SK-N-SH treated with all-trans-retinoic acid at 6 μM for 48 hours (cell line): ENCODE measurements at regions not wholly inside any gene's neighbourhood (a gene's known extent, or its start where the extent isn't known, plus 50 kb on each side); places are given as distances from the start of the nearest gene placed in this dataset.

ENCODE experiments used
- ARNTL ChIP-seq: fragments of 450-650 bp; formaldehyde crosslinking; IDR thresholded peaks from 2 replicates; pipeline ENCODE4 v1.5.0; 2020; ENCODE audit warnings: low read depth, mild to moderate bottlenecking, moderate library complexity, borderline replicate concordance
- OSR1 ChIP-seq: fragments of 250-450 bp; sonication (Bioruptor Pico); IDR thresholded peaks from 2 replicates; pipeline ENCODE4 v1.8.0; 2022; ENCODE audit warnings: moderate library complexity, mild to moderate bottlenecking, inconsistent platforms
- SNAI2 ChIP-seq: fragments of 250-450 bp; sonication (Bioruptor Pico); IDR thresholded peaks from 2 replicates; pipeline ENCODE4 v1.5.0; 2020; ENCODE audit warnings: mild to moderate bottlenecking, moderate library complexity
- ZFP3 ChIP-seq: fragments of 250-450 bp; sonication (Bioruptor Pico); IDR thresholded peaks from 2 replicates; pipeline ENCODE4 v1.5.0; 2020; ENCODE audit warnings: mild to moderate bottlenecking, moderate library complexity
- ZFP30 ChIP-seq: fragments of 450-650 bp; formaldehyde crosslinking; IDR thresholded peaks from 2 replicates; pipeline ENCODE4 v1.5.0; 2022; ENCODE audit warnings: mild to moderate bottlenecking, moderate library complexity
- TF ChIP-seq, protein P1 (sequence below): fragments of 250-450 bp; sonication (Bioruptor Pico); IDR thresholded peaks from 2 replicates; pipeline ENCODE4 v1.8.0; 2021; ENCODE audit warnings: low read depth, mild to moderate bottlenecking, moderate library complexity, borderline replicate concordance
- TF ChIP-seq, protein P2 (sequence below): fragments of 250-450 bp; sonication (Bioruptor Pico); IDR thresholded peaks from 2 replicates; pipeline ENCODE4 v1.5.1; 2020; ENCODE audit warnings: low read depth, mild to moderate bottlenecking, moderate library complexity
- TF ChIP-seq, protein P3 (sequence below): fragments of 250-450 bp; sonication (Bioruptor Pico); IDR thresholded peaks from 2 replicates; pipeline ENCODE4 v1.8.0; 2020; ENCODE audit warnings: mild to moderate bottlenecking, moderate library complexity, borderline replicate concordance

DNA sequence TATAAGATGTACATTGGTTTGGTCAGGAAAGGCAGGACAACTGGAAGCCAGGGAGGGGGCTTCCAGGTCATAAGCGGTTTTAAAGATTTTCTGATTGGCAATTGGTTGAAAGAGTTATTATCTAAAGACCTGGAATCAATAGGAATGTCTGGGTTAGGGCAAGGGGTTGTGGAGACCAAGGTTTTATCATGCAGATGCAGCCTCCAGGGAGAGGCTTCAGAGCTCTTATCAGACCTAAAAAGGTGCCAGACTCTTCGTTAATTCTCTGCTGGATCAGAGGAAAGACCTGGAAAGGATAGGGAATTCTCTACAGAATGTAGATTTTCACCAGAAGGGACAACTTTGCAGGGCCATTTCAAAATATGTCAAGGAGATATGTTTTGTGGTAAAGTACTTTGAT lies 62.8 kb downstream of the BEX3 start:
- TF ChIP-seq, protein P1, sequence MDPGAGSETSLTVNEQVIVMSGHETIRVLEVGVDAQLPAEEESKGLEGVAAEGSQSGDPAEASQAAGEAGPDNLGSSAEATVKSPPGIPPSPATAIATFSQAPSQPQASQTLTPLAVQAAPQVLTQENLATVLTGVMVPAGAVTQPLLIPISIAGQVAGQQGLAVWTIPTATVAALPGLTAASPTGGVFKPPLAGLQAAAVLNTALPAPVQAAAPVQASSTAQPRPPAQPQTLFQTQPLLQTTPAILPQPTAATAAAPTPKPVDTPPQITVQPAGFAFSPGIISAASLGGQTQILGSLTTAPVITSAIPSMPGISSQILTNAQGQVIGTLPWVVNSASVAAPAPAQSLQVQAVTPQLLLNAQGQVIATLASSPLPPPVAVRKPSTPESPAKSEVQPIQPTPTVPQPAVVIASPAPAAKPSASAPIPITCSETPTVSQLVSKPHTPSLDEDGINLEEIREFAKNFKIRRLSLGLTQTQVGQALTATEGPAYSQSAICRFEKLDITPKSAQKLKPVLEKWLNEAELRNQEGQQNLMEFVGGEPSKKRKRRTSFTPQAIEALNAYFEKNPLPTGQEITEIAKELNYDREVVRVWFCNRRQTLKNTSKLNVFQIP (CRISPR knock-in tag), result no peak
- TF ChIP-seq, protein P2, sequence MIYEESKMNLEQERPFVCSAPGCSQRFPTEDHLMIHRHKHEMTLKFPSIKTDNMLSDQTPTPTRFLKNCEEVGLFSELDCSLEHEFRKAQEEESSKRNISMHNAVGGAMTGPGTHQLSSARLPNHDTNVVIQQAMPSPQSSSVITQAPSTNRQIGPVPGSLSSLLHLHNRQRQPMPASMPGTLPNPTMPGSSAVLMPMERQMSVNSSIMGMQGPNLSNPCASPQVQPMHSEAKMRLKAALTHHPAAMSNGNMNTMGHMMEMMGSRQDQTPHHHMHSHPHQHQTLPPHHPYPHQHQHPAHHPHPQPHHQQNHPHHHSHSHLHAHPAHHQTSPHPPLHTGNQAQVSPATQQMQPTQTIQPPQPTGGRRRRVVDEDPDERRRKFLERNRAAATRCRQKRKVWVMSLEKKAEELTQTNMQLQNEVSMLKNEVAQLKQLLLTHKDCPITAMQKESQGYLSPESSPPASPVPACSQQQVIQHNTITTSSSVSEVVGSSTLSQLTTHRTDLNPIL (CRISPR knock-in tag), result no peak
- TF ChIP-seq, protein P3, sequence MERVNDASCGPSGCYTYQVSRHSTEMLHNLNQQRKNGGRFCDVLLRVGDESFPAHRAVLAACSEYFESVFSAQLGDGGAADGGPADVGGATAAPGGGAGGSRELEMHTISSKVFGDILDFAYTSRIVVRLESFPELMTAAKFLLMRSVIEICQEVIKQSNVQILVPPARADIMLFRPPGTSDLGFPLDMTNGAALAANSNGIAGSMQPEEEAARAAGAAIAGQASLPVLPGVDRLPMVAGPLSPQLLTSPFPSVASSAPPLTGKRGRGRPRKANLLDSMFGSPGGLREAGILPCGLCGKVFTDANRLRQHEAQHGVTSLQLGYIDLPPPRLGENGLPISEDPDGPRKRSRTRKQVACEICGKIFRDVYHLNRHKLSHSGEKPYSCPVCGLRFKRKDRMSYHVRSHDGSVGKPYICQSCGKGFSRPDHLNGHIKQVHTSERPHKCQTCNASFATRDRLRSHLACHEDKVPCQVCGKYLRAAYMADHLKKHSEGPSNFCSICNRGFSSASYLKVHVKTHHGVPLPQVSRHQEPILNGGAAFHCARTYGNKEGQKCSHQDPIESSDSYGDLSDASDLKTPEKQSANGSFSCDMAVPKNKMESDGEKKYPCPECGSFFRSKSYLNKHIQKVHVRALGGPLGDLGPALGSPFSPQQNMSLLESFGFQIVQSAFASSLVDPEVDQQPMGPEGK (CRISPR knock-in tag), result no peak
- no peak for TF ChIP-seq ZFP30 (CRISPR knock-in tag)
- no peak for TF ChIP-seq ARNTL (CRISPR knock-in tag)
- TF ChIP-seq ZFP3, result no peak
- no peak for TF ChIP-seq SNAI2 (CRISPR knock-in tag)
- TF ChIP-seq OSR1 (CRISPR knock-in tag), result no peak
